HepG2 (cell line): ENCODE measurements at regions not wholly inside any gene's neighbourhood (a gene's known extent, or its start where the extent isn't known, plus 50 kb on each side); places are given as distances from the start of the nearest gene placed in this dataset.

Experiments
- ATAC-seq: fragments of 200-7000 bp; cut with Tn5 transposase; 3 replicates; pipeline ENCODE4 v1.9.1; 2020; ENCODE audit warnings: mild to moderate bottlenecking, moderate library complexity
- BruUV-seq: library from RNA; stranded (reverse); fragments of 400-500 nt; replicated peaks from 2 replicates; lab custom pipeline; 2021; lab: Mats Ljungman, UMichigan
- CTCF ChIA-PET: fragments of 300-600 bp; formaldehyde crosslinking; extraction: SDS; loops from one replicate; lab custom pipeline; 2021; ENCODE audit warnings: low total read pairs, inconsistent platforms, low intra/inter-chr PET ratio; lab: Yijun Ruan, JAX
- POLR2A ChIA-PET: fragments of 350-600 bp; sonication (Branson Sonifier 250); formaldehyde crosslinking; loops from one replicate; lab custom pipeline; 2020; ENCODE audit warnings: antibody characterized with exemption, inconsistent platforms; lab: Yijun Ruan, JAX
- DNase-seq: peaks from one replicate; pipeline ENCODE4 v3.0.0-alpha.2; 2015; ENCODE audit warnings: low spot score
- FAIRE-seq: peaks from 3 replicates; lab custom pipeline; 2011; peaks lifted over from hg19 to GRCh38; lab: Jason Lieb, UNC
- H2AFZ ChIP-seq: one replicate; pipeline ENCODE4 v1.6.1; 2011; ENCODE audit warnings: low read length, inconsistent platforms
- H3K27ac ChIP-seq: fragments of 300-600 bp; 3 replicates; pipeline ENCODE4 v1.8.0; 2011; ENCODE audit warnings: mixed run types, mild to moderate bottlenecking, mixed read lengths, low read length, inconsistent platforms; ENCODE audit not compliant: insufficient read depth; ENCODE audit errors: extremely low read length
- H3K27me3 ChIP-seq, 2 experiments: fragments of 200-600 bp in 1 of 2; 2 replicates in 1 of 2; 3 replicates in 1 of 2; pipeline versions ENCODE4 v1.6.0 to v1.8.0; 2011; ENCODE audit warnings: low read length in 2 of 2, mild to moderate bottlenecking in 2 of 2, moderate library complexity in 2 of 2, inconsistent platforms in 1 of 2; ENCODE audit not compliant: insufficient read depth in 2 of 2, control insufficient read depth in 1 of 2
- H3K36me3 ChIP-seq, 2 experiments: fragments of 200-600 bp in 1 of 2; replicated peaks in 1 of 2; 2 replicates in 1 of 2; 3 replicates in 1 of 2; pipeline versions ENCODE4 v1.5.1 to v1.8.0; 2011; ENCODE audit warnings: low read length in 2 of 2, inconsistent platforms in 1 of 2; ENCODE audit not compliant: insufficient read depth in 2 of 2, control insufficient read depth in 1 of 2
- H3K4me1 ChIP-seq: 2 replicates; pipeline ENCODE4 v1.5.1; 2012; ENCODE audit warnings: low read length, inconsistent platforms; ENCODE audit not compliant: insufficient read depth
- H3K4me2 ChIP-seq: 2 replicates; pipeline ENCODE4 v1.6.0; 2011; ENCODE audit warnings: low read depth, low read length, inconsistent platforms
- H3K4me3 ChIP-seq, 3 experiments: fragments of 200-600 bp in 1 of 3; sonication (generic), shearing (Covaris generic) in 1 of 3; replicated peaks in 1 of 3; 2 replicates each; pipeline ENCODE4 v1.5.1; 2011 to 2016; ENCODE audit warnings: low read length in 3 of 3, inconsistent platforms in 2 of 3, low read depth in 2 of 3, mild to moderate bottlenecking in 2 of 3, control low read depth in 1 of 3, mixed read lengths in 1 of 3; ENCODE audit not compliant: insufficient read depth in 1 of 3
- H3K79me2 ChIP-seq: one replicate; pipeline ENCODE4 v1.6.1; 2011; ENCODE audit warnings: low read length, inconsistent platforms; ENCODE audit not compliant: insufficient read depth
- H3K9ac ChIP-seq: 2 replicates; pipeline ENCODE4 v1.6.0; 2011; ENCODE audit warnings: mild to moderate bottlenecking, low read depth, low read length, inconsistent platforms; ENCODE audit not compliant: insufficient read depth
- H3K9me3 ChIP-seq: 2 replicates; pipeline ENCODE4 v1.5.1; 2012; ENCODE audit warnings: mild to moderate bottlenecking, low read length
- H4K20me1 ChIP-seq: 2 replicates; pipeline ENCODE4 v1.6.0; 2011; ENCODE audit warnings: inconsistent platforms, mild to moderate bottlenecking, low read length, moderate library complexity; ENCODE audit not compliant: insufficient read depth
- DPF2 ChIP-seq: sonication (generic); formaldehyde crosslinking; IDR thresholded peaks from 2 replicates; pipeline ENCODE4 v1.4.0; 2020; ENCODE audit warnings: mild to moderate bottlenecking, low read depth, missing genetic modification reagents, borderline replicate concordance
- ETV6 ChIP-seq: sonication (generic); formaldehyde crosslinking; conservative IDR thresholded peaks from 2 replicates; pipeline ENCODE4 v1.4.0; 2020; ENCODE audit warnings: missing genetic modification reagents
- FOXK2 ChIP-seq: fragments of 450-650 bp; IDR thresholded peaks from 2 replicates; pipeline ENCODE4 v1.6.1; 2016
- KDM5A ChIP-seq: fragments of 200-600 bp; sonication (generic); IDR thresholded peaks from 2 replicates; pipeline ENCODE4 v1.7.0; 2018; ENCODE audit warnings: antibody characterized with exemption, mild to moderate bottlenecking, low read length, borderline replicate concordance
- KLF13 ChIP-seq: sonication (generic); formaldehyde crosslinking; IDR thresholded peaks from 2 replicates; pipeline ENCODE4 v1.4.0; 2020; ENCODE audit warnings: mild to moderate bottlenecking, missing genetic modification reagents
- SALL1 ChIP-seq: sonication (generic); formaldehyde crosslinking; IDR thresholded peaks from 2 replicates; pipeline ENCODE4 v1.8.0; 2022; ENCODE audit warnings: mild to moderate bottlenecking, missing genetic modification reagents
- SRY ChIP-seq: sonication (generic); formaldehyde crosslinking; IDR thresholded peaks from 2 replicates; pipeline ENCODE4 v1.8.0; 2022; ENCODE audit warnings: mild to moderate bottlenecking, missing genetic modification reagents
- THAP7 ChIP-seq: sonication (generic); formaldehyde crosslinking; IDR thresholded peaks from 2 replicates; pipeline ENCODE4 v1.8.1; 2023; ENCODE audit warnings: mild to moderate bottlenecking, missing genetic modification reagents
- U2AF2 ChIP-seq: fragments of 200-400 bp; formaldehyde crosslinking; IDR thresholded peaks from 2 replicates; pipeline ENCODE4 v1.6.1; 2017; ENCODE audit warnings: low read depth, mild to moderate bottlenecking, low read length
- WIZ ChIP-seq: sonication (generic); formaldehyde crosslinking; IDR thresholded peaks from 2 replicates; pipeline ENCODE4 v1.5.1; 2020; ENCODE audit warnings: mild to moderate bottlenecking, missing genetic modification reagents
- ZFP90 ChIP-seq: sonication (generic); formaldehyde crosslinking; IDR thresholded peaks from 2 replicates; pipeline ENCODE4 v1.8.0; 2022; ENCODE audit warnings: missing genetic modification reagents, mild to moderate bottlenecking, inconsistent platforms, borderline replicate concordance
- ZFX ChIP-seq: sonication (generic); formaldehyde crosslinking; IDR thresholded peaks from 2 replicates; pipeline ENCODE4 v1.4.0; 2020; ENCODE audit warnings: mild to moderate bottlenecking, low read depth, missing genetic modification reagents, moderate library complexity
- ZNF260 ChIP-seq: sonication (generic); formaldehyde crosslinking; IDR thresholded peaks from 2 replicates; pipeline ENCODE4 v1.4.0; 2020; ENCODE audit warnings: missing genetic modification reagents, low read depth, mild to moderate bottlenecking, borderline replicate concordance
- ZNF362 ChIP-seq: sonication (generic); formaldehyde crosslinking; IDR thresholded peaks from 2 replicates; pipeline ENCODE4 v1.4.0; 2020; ENCODE audit warnings: missing genetic modification reagents, mild to moderate bottlenecking, borderline replicate concordance
- ZNF652 ChIP-seq: IDR thresholded peaks from 2 replicates; pipeline ENCODE4 v1.6.1; 2016; ENCODE audit warnings: low read depth, borderline replicate concordance
- ZNF770 ChIP-seq: sonication (generic); formaldehyde crosslinking; IDR thresholded peaks from 2 replicates; pipeline ENCODE4 v1.5.0; 2020; ENCODE audit warnings: mild to moderate bottlenecking, missing genetic modification reagents
- ZNF816 ChIP-seq: sonication (generic); formaldehyde crosslinking; IDR thresholded peaks from 2 replicates; pipeline ENCODE4 v1.8.0; 2022; ENCODE audit warnings: missing genetic modification reagents, mild to moderate bottlenecking, borderline replicate concordance
- ZNF850 ChIP-seq: sonication (generic); formaldehyde crosslinking; conservative IDR thresholded peaks from 2 replicates; pipeline ENCODE4 v1.9.0; 2021; ENCODE audit warnings: mild to moderate bottlenecking, missing genetic modification reagents
- WGBS: methylation state at CpG from one replicate; pipeline ENCODE4 v1.1.6; 2017; ENCODE audit warnings: low lambda C conversion rate; 5-methylcytosine and 5-hydroxymethylcytosine counted together
- in situ Hi-C: cut with HindIII; loops from 2 replicates; pipeline ENCODE4 v1.10.0; 2017; ENCODE audit warnings: low pct_unique_long_range_greater_than_20kb; ENCODE audit not compliant: extremely low pct_ligation_motif_present
- intact Hi-C: fragments of 100-400 bp; cut with micrococcal nuclease; formaldehyde crosslinking; loops from one replicate; pipeline ENCODE4 v1.10.0; 2022; ENCODE audit not compliant: unreplicated experiment

- Histone ChIP-seq H4K20me1 (no peaks in the 10 kb centered on the region), H3K9ac (no peak overlapping the region), H3K9me3 (no peaks in the 10 kb centered on the region), H2AFZ (no peak overlapping the region), H3K27me3 (0 out of 5 replicates have a peak, but pooled peaks cover 0 to 1% of the 10 kb centered on the region in 2 experiments), H3K4me3 (no peak overlapping the region), H3K4me2 (no peak overlapping the region), H3K27ac (no peak overlapping the region), H3K79me2 (no peaks in the 10 kb centered on the region), H3K36me3 (no peaks in the 10 kb centered on the region), H3K4me1 (no peaks in the 10 kb centered on the region)
- DNase-seq: no peak
- no TSS peak for BruUV-seq
- FAIRE-seq: no peak
- TF ChIP-seq U2AF2 (no peak), FOXK2 (no peak), ZNF362 (no peak), ZNF850 (CRISPR knock-in tag) (no peak), ZNF816 (CRISPR knock-in tag) (no peak), SRY (no peak), WIZ (CRISPR knock-in tag) (no peak), DPF2 (no peak), ETV6 (CRISPR knock-in tag) (no peak)
- intact Hi-C loops (no loop called here), in situ Hi-C loops (no loop called here)
- ChIA-PET POLR2A (no interaction called here), CTCF (no interaction called here)
- WGBS: 73% methylated on average over 1 of the region's 1 CpG
- ATAC-seq: no peak
These were observed 116.4 kb upstream of the LSM6 start for GRCh38 chr4:146059151-146059550.

GRCh38 chr4:146058531-146058930, 117.0 kb upstream of the LSM6 start:
- ATAC-seq: no peak
- Histone ChIP-seq H3K4me3 (no peak overlapping the region), H3K27ac (no peak overlapping the region), H3K9me3 (no peaks in the 10 kb centered on the region), H3K36me3 (no peaks in the 10 kb centered on the region), H3K4me2 (no peak overlapping the region), H4K20me1 (no peaks in the 10 kb centered on the region), H3K79me2 (no peaks in the 10 kb centered on the region), H2AFZ (no peak overlapping the region), H3K27me3 (0 out of 5 replicates have a peak, but pooled peaks cover 0 to 1% of the 10 kb centered on the region in 2 experiments), H3K4me1 (no peaks in the 10 kb centered on the region), H3K9ac (no peak overlapping the region)
- in situ Hi-C loops (no loop called here), intact Hi-C loops (no loop called here)
- FAIRE-seq: no peak
- CTCF ChIA-PET: no interaction called here
- WGBS: 0% methylated on average over 1 of the region's 1 CpG
- no TSS peak for BruUV-seq
- DNase-seq: no peak
- POLR2A ChIA-PET: no interaction called here
- TF ChIP-seq KDM5A: no peak
- TF ChIP-seq ZNF652 (CRISPR knock-in tag): no peak
- no peak for TF ChIP-seq ZFX
- TF ChIP-seq SALL1 (CRISPR knock-in tag): no peak
- TF ChIP-seq ZNF260: no peak
- TF ChIP-seq ZFP90: no peak
- no peak for TF ChIP-seq ZNF770 (CRISPR knock-in tag)
- TF ChIP-seq THAP7: no peak
- TF ChIP-seq KLF13: no peak
